ENCODE measurements at regions not wholly inside any gene's neighbourhood (a gene's known extent, or its start where the extent isn't known, plus 50 kb on each side); places are given as distances from the start of the nearest gene placed in this dataset.

DNA sequence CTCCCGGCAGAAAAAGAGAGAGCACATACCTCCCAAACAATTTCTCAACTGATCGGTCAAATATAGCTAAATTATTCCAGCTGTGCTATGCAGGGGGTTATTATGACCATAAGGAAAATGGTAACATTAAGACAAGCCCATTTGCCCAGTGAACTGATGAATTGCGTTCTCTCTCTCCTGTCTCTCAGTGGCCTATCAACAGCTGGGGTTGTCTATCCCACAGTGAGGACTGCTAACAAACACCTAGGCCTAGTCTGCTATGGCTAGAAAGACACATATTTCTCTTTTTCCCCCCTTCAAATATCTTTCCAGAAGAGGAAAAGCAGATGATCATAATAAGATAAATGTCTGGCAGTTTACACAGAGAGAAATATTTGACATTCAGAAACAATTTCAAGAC is 263.8 kb upstream of the ELAC2 start:
- H3K4me3 ChIP-seq (ENCODE audit: low read depth, low read length) = no peak overlapping the region
- DNase-seq (ENCODE audit: low read depth) = no peak
- no peaks in the 10 kb centered on the region for H3K36me3 ChIP-seq (ENCODE audit: control insufficient read depth, insufficient read depth, low read length)
- TF ChIP-seq, protein P1, sequence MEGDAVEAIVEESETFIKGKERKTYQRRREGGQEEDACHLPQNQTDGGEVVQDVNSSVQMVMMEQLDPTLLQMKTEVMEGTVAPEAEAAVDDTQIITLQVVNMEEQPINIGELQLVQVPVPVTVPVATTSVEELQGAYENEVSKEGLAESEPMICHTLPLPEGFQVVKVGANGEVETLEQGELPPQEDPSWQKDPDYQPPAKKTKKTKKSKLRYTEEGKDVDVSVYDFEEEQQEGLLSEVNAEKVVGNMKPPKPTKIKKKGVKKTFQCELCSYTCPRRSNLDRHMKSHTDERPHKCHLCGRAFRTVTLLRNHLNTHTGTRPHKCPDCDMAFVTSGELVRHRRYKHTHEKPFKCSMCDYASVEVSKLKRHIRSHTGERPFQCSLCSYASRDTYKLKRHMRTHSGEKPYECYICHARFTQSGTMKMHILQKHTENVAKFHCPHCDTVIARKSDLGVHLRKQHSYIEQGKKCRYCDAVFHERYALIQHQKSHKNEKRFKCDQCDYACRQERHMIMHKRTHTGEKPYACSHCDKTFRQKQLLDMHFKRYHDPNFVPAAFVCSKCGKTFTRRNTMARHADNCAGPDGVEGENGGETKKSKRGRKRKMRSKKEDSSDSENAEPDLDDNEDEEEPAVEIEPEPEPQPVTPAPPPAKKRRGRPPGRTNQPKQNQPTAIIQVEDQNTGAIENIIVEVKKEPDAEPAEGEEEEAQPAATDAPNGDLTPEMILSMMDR (IDR thresholded peaks at IDR 0.05; ENCODE audit: insufficient read depth, low read length, poor library complexity, severe bottlenecking) = no peak
- no peaks in the 10 kb centered on the region for H3K27me3 ChIP-seq (ENCODE audit: control insufficient read depth, insufficient read depth, low read length)

DNA sequence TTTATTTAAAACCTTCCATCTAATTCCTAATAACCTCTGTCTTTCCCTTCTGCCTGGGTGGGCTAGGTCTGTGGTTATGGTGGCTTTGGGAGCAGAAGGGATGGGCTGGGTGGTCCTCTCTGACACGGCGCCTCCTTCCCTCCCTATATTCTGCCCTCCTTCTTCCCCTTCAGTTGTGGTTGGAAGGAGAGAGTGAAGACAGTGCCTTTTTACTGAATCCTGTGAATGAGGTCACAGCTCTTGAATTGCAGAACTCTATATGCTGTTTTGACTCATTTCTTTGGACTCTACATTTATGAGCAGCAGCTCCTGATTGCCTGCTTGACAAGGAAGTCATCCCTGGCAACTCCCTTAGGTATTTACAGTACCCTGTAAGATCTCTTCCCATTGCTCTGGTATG is 256.0 kb upstream of the ELAC2 start:
- no peak overlapping the region for H3K4me3 ChIP-seq (ENCODE audit: low read depth, low read length)
- DNase-seq (ENCODE audit: low read depth) = no peak
- TF ChIP-seq, protein P1 (IDR thresholded peaks at IDR 0.05; ENCODE audit: insufficient read depth, low read length, poor library complexity, severe bottlenecking) = no peak
- no peaks in the 10 kb centered on the region for H3K36me3 ChIP-seq (ENCODE audit: control insufficient read depth, insufficient read depth, low read length)
- no peaks in the 10 kb centered on the region for H3K27me3 ChIP-seq (ENCODE audit: control insufficient read depth, insufficient read depth, low read length)

DNA sequence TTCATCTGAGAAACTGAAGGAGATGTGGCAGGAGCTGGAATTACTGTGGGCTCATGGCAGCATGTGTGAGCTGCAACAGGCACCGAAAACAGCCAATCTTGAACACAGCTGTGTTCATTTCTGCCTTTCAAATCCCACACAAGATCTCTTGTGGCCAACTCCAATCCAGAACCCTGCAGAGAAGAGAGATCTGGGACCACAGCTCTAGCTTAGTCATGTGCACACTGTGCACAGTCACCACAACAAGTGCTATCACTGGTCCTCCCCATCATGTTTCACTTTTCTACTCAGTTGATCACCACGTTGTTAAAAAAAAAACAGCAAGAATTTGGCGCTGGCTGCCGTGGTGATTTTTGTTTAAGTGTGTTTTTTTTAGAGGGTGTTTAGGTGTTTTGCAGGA is 254.5 kb upstream of the ELAC2 start:
- no peaks in the 10 kb centered on the region for H3K27me3 ChIP-seq (ENCODE audit: control insufficient read depth, insufficient read depth, low read length)
- no peak for DNase-seq (ENCODE audit: low read depth)
- H3K4me3 ChIP-seq (ENCODE audit: low read depth, low read length) = no peak overlapping the region
- H3K36me3 ChIP-seq (ENCODE audit: control insufficient read depth, insufficient read depth, low read length) = no peaks in the 10 kb centered on the region
- TF ChIP-seq, protein P1 (IDR thresholded peaks at IDR 0.05; ENCODE audit: insufficient read depth, low read length, poor library complexity, severe bottlenecking) = no peak

DNA sequence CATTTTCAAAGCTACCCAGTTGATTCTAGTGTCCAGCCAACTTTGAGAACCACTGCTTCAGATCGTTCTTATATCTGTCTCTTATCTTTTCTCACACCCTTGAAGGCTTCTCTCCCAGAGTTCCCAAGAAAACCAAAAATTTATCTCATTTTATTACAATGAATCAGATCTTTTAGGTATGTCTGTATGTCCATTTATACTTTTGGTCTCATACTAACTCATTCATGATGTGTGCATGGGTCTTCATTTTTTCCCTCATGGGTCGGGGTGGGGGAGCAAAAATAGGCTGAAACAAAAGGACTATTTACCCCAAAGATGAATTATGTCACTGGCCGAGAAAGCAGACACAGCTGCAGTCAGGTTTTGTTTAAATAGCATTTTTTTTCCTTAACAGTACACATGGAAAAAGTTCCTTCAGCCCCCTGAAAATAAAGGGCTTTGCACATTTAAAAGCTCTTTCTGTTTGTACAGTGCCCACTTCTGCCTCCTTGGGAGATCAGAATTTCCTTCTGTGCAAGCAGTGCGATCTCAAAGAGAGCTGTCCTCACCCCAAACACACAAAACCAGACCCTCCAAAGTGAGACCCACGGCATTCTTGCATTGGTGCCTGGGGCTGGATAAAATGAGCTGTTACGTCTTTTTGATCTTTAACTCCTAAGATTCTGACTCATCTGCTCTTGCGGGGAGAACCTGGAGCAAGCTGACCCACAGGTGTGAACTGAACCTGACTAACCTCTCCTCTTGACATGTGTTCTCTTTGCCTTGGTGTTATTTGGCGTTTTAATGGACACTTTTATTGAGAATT is 251.2 kb upstream of the ELAC2 start:
- TF ChIP-seq, protein P1 (IDR thresholded peaks at IDR 0.05; ENCODE audit: insufficient read depth, low read length, poor library complexity, severe bottlenecking) = no peak
- no peak for DNase-seq (ENCODE audit: low read depth)
- no peaks in the 10 kb centered on the region for H3K27me3 ChIP-seq (ENCODE audit: control insufficient read depth, insufficient read depth, low read length)

DNA sequence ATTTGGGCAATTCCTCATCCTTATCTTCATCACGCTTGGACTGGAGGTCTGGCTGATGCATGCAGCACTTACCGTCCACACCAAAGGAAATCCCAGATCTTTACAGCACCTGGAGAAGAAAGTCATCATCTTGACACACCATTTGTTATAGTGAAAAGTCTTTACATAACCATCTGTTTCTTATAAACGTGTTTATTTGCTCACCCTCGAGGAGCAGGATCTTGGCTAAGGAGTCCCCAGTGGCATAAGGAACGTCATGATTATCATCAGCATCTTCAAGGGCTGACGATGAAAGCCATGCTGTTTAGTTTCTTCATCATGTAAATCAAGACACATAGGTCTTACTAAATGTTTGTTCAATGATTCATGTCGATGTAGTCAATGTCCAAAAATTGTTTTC is 248.8 kb upstream of the ELAC2 start:
- DNase-seq (ENCODE audit: low read depth) = no peak
- TF ChIP-seq, protein P1 (IDR thresholded peaks at IDR 0.05; ENCODE audit: insufficient read depth, low read length, poor library complexity, severe bottlenecking) = no peak
- no peaks in the 10 kb centered on the region for H3K36me3 ChIP-seq (ENCODE audit: control insufficient read depth, insufficient read depth, low read length)
- H3K4me3 ChIP-seq (ENCODE audit: low read depth, low read length) = no peak overlapping the region
- H3K27me3 ChIP-seq (ENCODE audit: control insufficient read depth, insufficient read depth, low read length) = no peaks in the 10 kb centered on the region

More for the DNA sequence above, 251.2 kb upstream of the ELAC2 start:
- no peaks in the 10 kb centered on the region for H3K36me3 ChIP-seq (ENCODE audit: control insufficient read depth, insufficient read depth, low read length)
- H3K4me3 ChIP-seq (ENCODE audit: low read depth, low read length) = no peak overlapping the region

DNA sequence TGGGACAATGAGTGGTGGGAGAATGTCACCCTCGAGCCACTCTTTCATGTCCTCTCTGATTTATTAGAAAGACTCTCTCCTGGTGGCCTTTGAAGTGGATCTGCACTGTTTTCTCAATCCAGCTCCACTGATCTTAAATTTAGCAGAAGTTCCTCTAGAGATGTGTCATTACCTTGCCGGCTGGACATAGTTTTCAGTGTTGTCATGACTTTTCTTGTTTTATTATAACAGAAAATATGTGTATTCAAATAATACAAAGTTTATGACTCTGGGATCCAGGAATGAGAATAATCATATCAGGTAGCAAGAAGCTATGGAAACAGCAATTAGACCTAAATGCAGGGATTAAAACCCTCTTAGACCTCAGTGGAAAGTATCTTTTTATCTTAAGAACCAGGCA is 247.5 kb upstream of the ELAC2 start:
- Histone ChIP-seq H3K4me3 (ENCODE audit: low read depth, low read length) (no peak overlapping the region), H3K27me3 (ENCODE audit: control insufficient read depth, insufficient read depth, low read length) (no peaks in the 10 kb centered on the region), H3K36me3 (ENCODE audit: control insufficient read depth, insufficient read depth, low read length) (no peaks in the 10 kb centered on the region)
- TF ChIP-seq, protein P1 (IDR thresholded peaks at IDR 0.05; ENCODE audit: insufficient read depth, low read length, poor library complexity, severe bottlenecking) = no peak
- DNase-seq (ENCODE audit: low read depth) = no peak

Measured in kidney epithelial cell (primary cell).